Activated gamma-delta T cell treated with Interleukin-2 at 50 U/mL for 16 hours (primary cell): ENCODE measurements at regions not wholly inside any gene's neighbourhood (a gene's known extent, or its start where the extent isn't known, plus 50 kb on each side); places are given as distances from the start of the nearest gene placed in this dataset.
"Not testable (repeated sequence)": the region's sequence is repeated elsewhere in the genome, so short reads cannot be mapped to it uniquely, and the experiment has no call there.

ENCODE experiments used
- DNase-seq: peaks from one replicate; pipeline ENCODE4 v3.0.0-alpha.2; 2020

DNA sequence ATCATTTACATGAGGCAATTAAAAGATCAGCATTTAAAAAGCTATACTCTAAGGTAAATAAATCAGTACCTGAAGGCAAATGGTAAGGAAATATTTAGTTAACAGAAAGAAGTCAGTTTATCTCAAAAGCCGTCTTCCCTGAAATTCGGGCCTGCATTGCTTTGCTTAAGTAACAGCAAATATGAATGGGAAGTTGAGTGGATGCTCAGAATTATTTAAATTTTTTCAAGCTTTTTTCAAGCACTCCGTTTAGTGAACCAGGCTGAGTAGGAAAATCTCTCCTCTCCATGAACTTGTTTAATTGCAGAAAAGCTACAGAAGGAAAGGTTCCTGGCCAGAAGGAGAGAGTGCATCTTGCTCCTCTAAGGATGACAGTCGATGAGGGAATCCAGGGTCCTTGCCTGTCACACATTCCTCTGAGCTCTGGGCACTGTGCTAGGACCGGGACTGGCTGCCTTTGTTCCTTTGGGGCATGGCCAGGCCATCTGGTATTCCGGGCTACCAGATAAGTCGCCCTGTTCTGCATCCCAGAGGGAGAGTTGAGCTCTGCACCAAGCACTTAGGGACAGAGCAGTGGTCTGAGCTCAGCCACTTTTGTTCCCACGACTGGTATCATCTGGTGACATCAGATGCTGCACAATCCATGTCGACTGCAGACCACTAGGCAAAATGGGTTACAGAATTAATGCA, 77.6 kb downstream of the RIN2 start:
- DNase-seq: no peak

DNA sequence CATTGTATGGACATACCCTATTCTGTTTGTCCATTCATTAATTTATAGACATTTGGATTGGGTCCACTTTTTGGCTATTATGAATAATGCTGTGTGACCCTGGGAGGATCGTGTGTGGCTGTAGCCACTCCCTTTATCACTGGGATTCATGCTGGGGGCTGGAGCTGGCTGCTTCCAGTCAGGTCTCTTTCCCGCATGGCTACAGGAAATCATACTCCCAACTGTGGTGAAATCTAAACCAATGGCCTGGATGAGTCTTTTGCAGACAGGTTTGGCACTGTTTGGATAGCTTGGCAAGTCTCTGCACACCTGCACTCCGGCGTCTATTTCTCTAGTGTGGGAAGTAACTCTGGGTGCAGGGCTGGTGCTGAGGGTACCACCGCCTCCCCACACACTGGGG, 80.4 kb downstream of the RIN2 start:
- no peak for DNase-seq

DNA sequence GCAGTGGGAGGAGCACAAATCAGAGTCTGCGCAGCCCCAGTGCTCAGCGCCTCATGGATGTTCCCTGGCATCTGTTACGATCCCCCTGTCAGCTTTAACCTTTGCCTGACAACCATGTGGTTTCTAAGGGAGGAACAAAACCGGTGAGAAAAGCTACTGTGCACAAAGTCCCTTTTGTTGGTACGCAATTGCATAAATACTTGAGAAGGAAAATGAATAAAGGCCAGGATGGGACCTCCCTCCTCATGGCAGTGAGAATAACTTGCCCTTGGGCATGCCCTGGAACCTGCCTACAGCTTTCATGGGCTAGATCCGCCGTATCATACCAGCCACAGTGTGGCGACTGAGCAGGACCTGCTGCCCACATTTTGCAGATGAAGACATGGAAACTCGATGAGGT, 81.0 kb downstream of the RIN2 start:
- DNase-seq: no peak

DNA sequence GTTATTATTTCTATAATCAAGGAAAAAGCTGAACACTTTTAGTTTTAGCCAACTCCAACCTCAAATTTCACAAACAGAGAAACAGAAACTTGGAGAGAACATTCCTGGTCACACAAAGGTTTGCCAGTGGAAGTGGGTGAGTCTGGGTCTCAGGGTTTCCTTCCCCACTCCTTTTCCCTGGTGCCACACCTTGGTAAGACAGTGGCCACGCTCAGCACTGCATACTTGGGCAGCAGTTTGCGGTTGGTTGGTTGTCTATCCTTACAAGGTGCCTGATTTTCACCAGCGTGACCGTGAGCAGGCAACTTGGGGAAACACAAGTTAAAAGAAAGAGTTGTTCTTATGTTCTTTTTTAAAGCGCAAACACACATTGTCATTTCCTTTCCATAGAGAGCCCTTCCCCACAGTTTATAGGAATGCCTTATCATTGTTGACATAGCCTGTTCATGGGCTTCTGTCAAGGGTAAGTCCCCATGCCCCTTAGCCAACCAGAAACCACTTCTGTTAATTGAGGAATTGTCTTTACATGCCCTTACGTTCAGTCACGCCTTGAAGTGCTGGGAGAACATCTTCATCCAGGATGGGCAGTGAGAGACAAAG, 82.2 kb downstream of the RIN2 start:
- no peak for DNase-seq

DNA sequence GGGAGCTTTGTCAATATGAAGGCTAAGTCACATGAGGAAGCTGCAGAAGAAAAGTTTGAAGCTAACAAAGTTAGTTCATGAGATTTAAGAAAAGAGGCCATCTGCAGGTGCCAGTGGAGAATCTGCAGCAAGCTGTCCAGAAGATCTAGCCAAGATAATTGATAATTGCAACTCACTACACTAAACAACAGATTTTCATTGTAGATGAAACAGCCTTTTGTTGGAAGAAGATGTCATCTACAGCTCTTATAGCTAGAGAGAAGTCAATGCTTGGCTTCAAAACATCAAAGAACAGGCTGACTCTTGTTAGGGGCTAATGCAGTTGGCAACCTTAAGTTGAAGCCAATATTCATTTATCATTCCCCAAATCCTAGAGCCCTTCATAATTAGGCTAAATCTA, 83.7 kb downstream of the RIN2 start:
- DNase-seq: no peak

DNA sequence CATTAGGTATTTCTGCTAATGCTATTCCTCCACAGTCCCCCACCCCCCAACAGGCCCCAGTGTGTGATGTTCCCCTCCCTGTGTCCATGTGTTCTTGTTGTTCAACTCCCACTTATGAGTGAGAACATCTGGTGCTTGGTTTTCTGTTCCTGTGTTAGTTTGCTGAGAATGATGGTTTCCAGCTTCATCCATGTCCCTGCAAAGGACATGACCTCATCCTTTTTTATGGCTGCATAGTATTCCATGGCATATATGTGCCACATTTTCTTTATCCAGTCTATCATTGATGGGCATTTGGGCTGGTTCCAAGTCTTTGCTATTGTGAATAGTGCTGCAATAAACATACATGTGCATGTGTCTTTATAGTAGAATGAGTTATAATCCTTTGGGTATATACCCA, 86.8 kb downstream of the RIN2 start:
- not testable (repeated sequence) for DNase-seq

DNA sequence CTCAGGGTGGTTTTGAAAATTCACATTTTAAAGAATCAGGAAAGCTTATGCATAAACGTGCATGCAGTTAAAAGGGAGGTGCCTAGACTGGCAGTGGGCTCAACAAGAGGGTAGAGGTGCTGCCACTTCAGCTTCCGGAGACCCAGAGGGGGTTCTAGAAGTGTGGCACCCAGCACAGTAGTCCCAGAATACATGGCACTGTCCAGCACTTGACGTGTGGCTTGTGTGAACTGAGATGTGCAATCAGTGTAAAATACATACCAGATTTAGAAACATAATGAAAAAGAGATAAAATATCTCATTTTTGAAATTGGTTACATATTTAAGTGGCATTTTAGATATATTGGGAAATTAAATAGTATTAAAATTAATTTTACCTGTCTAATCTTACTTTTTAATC, 89.3 kb downstream of the RIN2 start:
- DNase-seq: no peak

DNA sequence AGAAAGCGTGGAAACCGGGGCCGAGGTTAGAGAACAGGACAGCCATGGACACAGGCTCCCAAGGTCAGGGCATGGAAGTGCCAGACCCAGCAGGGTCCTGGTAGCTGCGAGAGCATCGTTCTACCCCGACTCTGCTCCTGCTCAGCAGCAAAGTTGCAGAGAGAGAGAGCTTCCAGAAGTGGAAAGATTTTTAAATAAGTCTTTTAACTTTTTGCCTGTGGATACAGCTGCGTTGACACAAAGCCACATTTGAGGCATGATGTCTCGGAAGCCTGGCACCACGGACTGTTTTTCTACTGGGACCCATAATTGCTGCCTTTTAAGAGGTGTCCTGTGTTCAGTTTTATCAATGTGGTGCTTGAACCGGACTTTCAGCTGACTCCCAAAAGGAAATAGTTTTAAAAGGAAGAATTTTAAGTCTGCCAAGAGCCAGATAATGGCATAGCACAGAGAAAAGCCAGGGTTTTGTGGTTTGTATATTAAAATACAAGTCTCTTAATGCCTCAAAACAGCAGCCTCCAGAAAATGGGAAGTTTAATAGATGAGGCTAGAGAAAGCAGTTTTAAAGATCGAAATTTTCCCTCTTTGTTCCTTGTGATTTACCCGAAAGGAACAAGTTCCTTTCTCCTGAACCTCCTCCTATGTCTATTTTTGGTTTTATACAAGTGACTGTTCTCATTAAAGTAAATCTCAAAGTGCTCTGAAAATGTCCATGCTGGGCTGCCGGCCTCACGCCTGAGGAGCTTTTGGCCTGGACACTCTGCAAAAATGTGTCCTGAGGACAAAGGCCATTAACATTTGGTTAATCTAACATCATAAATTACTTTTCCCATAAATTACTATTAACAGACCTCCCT, 91.5 kb downstream of the RIN2 start:
- no peak for DNase-seq

DNA sequence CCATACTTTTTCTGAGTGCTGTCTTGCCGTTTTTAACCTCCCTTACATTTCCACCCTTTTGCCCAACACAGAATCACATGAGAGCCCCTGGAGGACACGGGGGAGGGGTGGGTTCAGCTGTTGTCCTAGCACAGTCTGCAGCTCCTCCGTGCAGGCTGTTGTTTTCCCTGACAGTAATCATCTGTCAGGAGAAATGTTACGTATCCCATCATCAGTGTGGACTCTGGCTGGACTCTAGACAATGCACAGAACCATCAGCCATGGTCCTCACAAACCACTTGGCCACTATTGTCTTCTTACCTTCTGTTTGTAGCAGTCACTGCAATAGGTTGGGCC, 92.1 kb downstream of the RIN2 start:
- no peak for DNase-seq

DNA sequence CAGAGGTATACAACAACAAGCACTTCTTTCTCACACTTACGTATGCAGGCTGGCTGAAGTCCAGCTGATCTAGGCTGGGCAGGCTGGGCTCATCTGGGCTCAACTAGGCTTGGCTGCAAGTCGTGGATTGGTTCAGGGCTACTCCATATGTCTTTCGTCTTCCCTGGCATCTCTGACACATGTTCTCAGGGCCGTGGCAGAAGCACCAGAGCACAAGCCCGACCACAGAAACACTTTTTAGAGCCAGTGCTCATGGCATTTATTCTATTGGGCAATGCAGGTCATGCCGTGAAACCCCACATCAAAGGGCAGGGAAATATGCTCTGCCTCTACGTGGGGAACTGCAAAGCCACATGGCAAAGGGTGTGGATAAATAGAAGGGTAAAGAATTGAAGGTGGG, 93.8 kb downstream of the RIN2 start:
- DNase-seq: no peak

DNA sequence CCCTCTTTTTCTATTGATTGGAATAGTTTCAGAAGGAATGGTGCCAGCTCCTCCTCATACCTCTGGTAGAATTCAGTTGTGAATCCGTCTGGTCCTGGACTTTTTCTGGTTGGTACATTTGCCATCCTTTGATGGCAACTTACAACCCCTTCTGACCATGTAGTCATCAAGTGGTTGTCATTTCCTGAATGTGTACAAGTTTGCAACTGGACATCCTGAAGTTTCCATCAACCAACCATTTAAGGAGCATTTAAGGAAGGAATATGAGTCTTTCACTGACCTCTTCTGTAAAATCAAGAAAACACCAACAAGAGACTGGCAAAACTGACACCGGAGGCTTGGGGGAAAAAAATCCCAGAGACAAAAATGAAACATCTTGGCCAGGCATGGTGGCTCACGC, 97.4 kb downstream of the RIN2 start:
- no peak for DNase-seq

DNA sequence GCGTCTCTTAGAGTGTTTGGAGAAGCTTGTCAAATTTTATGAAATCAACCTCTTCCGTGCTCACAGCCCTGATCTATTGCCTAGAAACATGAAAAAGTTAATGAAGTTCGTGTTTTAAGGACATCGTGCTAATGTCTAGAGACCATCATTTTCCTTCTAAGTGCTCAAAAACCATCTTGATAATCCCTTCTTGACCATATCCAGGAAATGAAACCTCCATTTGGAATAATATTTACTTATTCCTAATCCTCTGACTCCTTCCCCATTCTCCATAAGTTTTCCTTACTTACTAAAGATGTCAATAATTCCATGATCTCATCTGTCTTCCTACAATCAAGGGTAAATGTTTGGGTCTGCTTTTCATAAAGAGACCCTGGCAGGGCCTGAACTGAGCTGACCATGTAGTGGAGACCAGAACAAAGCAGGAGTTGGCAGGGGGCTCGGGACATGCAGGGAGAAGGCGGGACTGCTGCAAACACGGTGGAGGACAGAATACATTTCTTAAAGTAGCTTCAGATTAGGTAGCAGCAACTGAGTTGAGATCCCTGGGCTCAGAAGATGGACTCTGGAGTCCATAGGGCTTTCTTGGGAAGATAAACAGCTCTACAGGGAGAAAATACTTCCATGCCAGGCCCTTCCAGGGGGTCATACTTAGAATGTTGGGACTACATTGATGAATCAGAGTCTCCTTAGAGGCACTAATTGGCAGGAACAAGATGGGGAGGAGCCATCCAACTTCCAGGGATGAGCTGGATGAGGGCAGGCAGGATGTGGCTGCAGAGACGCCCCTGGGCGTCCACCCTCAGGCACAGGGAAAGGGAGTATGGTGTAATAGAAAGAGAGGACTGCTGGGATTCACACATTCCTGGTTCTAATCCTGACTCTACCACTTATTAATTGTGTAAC, 100.7 kb downstream of the RIN2 start:
- DNase-seq: no peak

DNA sequence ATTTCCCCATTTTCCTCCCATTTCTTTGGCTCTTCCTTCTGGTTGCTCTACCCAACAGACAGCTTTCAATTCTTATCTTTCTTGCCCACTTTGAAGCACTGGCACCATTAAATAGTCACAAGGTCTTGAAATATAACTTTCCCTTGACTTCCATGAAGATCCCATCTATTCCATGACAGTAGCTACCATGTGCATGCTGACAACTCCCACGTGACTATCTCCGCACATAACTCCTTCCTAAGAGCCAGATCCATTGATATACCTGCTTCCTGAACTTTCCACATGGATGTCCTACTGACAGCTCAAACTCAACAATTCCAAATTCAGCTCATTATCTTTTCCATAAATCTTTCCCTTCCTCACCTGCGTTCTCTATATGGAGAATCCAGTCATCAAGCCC, 101.4 kb downstream of the RIN2 start:
- DNase-seq: no peak

DNA sequence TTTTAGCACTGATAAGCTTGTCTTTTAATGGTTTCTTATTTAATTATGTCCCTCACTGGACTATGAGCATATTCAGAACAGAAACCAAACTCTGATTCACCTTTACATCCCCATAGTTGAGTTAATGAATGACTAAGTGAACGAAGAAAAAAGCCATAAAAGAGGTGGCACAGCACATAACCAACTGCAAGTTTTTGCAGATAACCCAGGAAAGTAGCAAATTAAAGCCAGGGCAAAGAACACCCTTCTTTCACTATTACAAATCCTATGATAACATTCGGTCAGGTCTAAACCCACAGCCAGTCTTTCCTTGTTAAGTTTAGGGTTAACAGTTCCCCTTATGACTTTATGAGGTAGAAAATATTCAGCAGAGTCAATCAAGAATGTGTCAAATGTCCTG, 102.7 kb downstream of the RIN2 start:
- DNase-seq: no peak

DNA sequence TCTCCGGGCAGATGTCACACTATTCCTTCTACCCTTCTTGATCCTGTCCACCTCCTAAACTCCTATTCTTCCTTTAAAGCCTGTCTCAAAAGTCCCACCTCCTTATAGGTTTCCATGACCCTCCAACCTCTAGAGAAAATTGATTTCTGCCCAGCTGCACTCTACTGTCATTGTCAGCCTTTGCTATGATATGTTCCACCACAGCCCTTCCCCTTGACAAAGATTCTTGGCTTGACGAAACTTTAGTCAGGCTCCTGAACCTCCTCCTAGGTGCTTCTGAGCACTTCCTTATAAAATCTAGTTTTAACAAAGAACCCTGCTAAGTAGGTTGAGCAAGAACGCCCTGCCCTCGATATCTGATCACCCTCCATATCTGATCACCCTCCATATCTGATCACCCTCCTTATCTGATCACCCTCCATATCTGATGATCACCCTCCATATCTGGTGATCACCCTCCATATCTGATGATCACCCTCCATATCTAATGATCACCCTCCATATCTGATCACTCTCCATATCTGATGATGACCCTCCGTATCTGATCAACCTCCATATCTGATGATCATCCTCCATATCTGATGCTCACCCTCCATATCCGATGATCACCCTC, 103.2 kb downstream of the RIN2 start:
- no peak for DNase-seq

DNA sequence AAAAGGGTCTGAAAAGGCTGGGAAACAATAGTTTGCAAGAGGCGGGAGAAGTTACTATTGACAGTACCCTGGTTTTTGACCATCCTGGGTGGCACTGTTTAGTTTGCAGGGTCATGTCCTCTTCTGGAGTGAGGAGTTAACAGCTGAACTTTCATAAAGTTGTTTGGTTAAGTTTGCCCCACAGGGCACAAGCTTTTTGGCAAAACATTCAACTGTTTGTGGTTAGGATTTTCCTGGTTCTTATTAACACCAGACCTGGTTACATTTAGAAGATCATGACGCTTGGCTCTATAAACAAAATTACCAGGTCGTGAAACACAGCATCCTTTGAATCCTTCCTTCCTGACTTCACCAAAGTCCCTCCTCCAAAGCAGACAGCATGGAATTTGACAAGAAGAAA, 106.1 kb downstream of the RIN2 start:
- no peak for DNase-seq

DNA sequence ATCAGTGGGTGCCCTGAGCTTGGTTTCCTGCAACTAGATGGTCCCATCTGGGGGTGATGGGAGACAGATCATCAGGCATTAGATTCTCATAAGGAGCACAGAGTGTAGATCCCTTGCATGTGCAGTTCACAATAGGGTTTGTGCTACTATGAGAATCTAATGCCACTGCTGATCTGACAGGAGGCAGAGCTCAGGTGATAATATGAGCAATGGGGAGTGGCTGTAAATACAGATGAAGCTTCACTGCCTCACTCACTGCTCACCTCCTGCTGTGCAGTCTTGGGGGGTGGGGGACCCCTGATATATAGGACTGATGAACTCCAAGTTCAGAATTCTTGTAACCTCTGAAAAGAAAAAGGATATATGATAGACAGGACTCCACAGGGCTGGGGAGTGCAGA, 108.0 kb downstream of the RIN2 start:
- DNase-seq: no peak

DNA sequence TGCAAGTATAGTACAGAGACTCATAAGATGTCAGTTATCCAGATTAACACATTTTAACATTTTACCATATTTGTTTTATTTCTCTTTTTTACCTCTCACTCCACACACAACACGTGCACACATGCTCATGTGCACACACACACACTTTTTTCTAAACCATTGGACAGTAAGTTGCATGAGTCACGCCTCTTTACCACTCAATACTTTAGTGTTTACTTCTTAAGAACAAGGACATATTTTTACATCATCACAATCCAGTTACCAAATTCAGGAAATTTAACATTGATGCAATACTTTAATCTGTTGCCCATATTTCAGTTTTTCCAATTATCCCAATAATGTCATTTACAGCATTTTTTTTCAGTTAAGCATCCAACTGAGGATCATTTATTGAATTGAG, 109.0 kb downstream of the RIN2 start:
- DNase-seq: no peak

DNA sequence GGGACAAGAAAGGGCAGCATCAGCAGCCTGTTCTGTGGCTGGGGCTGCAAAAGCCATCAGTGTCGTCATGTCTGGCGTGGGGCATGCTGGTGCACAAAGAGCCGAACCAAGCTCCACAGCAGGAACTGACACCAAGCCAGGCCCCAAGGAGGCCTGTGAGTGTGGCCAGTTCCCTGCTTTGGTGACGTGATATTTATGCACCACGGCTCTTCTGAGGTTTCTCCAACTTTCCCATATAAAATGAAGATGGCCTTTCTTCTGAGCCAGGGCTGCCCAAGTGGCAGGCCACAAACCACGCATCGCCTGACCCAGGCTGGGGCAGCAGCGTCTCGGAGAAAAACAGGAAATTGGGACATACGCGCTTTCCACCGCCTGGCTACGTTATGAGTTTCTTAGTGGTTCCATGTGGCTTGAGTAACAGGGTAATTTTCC, 109.9 kb downstream of the RIN2 start:
- no peak for DNase-seq

DNA sequence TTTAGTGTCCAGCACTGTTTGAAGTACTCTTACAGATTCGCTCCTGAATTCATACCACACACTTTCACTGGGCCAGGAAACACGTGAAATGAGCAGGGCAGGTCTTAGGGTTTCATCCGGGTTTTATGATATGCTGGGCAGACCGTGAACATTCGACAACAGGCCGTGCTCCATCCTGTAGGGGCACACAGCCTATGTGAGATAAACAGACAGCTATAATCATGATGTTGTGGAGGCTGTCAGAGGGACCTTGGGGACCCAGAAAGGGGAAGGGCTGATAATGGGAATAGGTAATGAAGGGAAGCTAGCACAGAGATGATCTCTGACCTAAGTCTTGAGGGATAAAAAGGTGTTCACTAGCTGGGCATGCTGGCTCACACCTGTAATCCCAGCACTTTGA, 110.4 kb downstream of the RIN2 start:
- no peak for DNase-seq

DNA sequence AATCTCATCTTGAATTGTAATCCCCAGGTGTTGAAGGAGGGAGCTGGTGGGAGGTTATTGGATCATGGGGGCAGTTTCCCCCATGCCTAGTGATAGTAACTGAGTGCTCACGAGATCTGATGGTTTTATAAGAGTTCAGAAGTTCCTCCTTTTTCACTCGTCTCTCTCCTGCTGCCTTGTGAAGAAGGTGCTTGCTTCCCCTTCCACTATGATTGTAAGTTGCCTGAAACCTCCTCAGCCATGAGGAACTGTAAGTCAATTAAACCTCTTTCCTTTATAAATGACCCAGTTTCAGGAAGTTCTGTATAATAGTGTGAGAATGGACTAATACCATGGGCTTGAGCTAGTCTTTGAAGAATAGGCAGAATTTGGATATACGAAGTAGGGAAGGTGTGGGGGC, 113.9 kb downstream of the RIN2 start:
- no peak for DNase-seq

DNA sequence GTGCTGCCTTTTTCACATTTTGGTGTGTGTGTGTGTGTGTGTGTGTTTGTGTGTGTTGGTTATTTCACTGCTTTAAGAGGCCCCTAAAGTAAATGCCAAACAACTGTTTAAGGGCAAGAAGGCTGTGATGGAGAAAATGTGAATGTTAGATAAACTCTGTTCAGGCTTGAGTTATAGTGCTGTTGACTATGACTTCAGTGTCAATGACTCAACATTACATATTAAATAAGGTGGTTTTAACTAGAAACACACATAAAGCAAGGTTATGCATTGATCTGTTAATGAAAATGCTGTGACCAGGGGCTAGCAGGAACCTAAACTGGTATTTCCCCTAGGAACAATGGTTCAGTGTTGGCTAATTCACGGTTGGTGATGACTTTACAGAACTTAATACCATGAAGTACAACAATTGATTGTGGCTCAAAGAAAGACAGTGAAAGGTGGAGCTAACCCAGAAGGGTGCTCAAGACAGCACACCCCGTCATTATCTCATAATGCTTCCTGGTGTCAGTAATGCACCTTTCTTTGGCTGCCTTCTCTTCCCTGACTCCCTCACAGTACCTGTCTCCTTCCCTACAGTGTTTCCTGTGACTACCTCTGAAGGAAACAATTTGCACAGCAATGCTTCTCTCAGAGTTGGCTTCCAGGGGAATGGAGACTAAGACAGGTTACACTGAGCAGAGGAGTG, 116.1 kb downstream of the RIN2 start:
- DNase-seq: no peak
